AG04449 (cell line): ENCODE measurements at regions not wholly inside any gene's neighbourhood (a gene's known extent, or its start where the extent isn't known, plus 50 kb on each side); places are given as distances from the start of the nearest gene placed in this dataset.

Source experiments
- CTCF ChIA-PET: fragments of 350-600 bp; formaldehyde crosslinking; extraction: SDS; loops from one replicate; lab custom pipeline; 2021; ENCODE audit warnings: antibody characterized with exemption; lab: Yijun Ruan, JAX
- POLR2A ChIA-PET: fragments of 400-600, 350-600 bp; formaldehyde crosslinking; extraction: SDS; loops from one replicate; lab custom pipeline; 2020; ENCODE audit warnings: antibody characterized with exemption, inconsistent platforms; lab: Yijun Ruan, JAX
- DNase-seq: peaks from one replicate; pipeline ENCODE4 v3.0.0-alpha.2; 2010; ENCODE audit warnings: low read depth, low spot score
- H3K4me3 ChIP-seq: 2 replicates; pipeline ENCODE4 v1.5.1; 2011; ENCODE audit warnings: low read depth, mild to moderate bottlenecking, control low read depth, low read length
- CTCF ChIP-seq: IDR thresholded peaks from one replicate; pipeline ENCODE4 v1.5.1; 2011; ENCODE audit warnings: mild to moderate bottlenecking, moderate library complexity, low read length, control low read depth, inconsistent platforms; ENCODE audit not compliant: insufficient read depth; ENCODE audit errors: missing control alignments

- no peak for TF ChIP-seq CTCF
- ChIA-PET POLR2A (no interaction called here), CTCF (no interaction called here)
- H3K4me3 ChIP-seq = no peak overlapping the region
- no peak for DNase-seq
These were observed 114.9 kb upstream of the LARGE1 start for GRCh38 chr22:34035209-34035608.

- no peak overlapping the region for H3K4me3 ChIP-seq
- no peak for TF ChIP-seq CTCF
- no peak for DNase-seq
- ChIA-PET CTCF (no interaction called here), POLR2A (no interaction called here)
These were observed 116.7 kb upstream of the LARGE1 start for GRCh38 chr22:34036931-34037330.

GRCh38 chr22:34038801-34039555, 118.7 kb upstream of the LARGE1 start:
- CTCF ChIA-PET = no interaction called here
- no peak for DNase-seq
- no peak overlapping the region for H3K4me3 ChIP-seq
- POLR2A ChIA-PET = no interaction called here
- no peak for TF ChIP-seq CTCF

- CTCF ChIA-PET = no interaction called here
- no peak overlapping the region for H3K4me3 ChIP-seq
- no peak for TF ChIP-seq CTCF
- POLR2A ChIA-PET = no interaction called here
- no peak for DNase-seq
These were observed 125.0 kb upstream of the LARGE1 start for GRCh38 chr22:34045311-34045710.

- no peak overlapping the region for H3K4me3 ChIP-seq
- no peak for TF ChIP-seq CTCF
- no peak for DNase-seq
- ChIA-PET CTCF (no interaction called here), POLR2A (no interaction called here)
These were observed 135.4 kb upstream of the LARGE1 start for GRCh38 chr22:34055525-34056200.

GRCh38 chr22:34057726-34058125, 137.4 kb upstream of the LARGE1 start:
- CTCF ChIA-PET = interaction anchor here (1.2 kb wide), 1 partner anchor 135 kb away, joined by 3 read pairs; no protein-coding TSS in a partner anchor
- POLR2A ChIA-PET = no interaction called here
- no peak for TF ChIP-seq CTCF

More at GRCh38 chr22:34057726-34058125, 137.4 kb upstream of the LARGE1 start:
- DNase-seq = no peak
- no peak overlapping the region for H3K4me3 ChIP-seq
